ENCODE measurements at regions not wholly inside any gene's neighbourhood (a gene's known extent, or its start where the extent isn't known, plus 50 kb on each side); places are given as distances from the start of the nearest gene placed in this dataset.
A peak's percentile ranks its signal among the peaks of the same experiment; 100 is the strongest.

- H3K4me1 Mint-ChIP-seq: peaks cover 20% of the 10 kb centered on the region
- no peak overlapping the region for H3K27ac Mint-ChIP-seq
- DNase-seq: no peak
- H3K27me3 Mint-ChIP-seq: peaks cover 3% of the 10 kb centered on the region
- H3K4me3 Mint-ChIP-seq: no peak overlapping the region
- H3K9me3 Mint-ChIP-seq: no peaks in the 10 kb centered on the region
- no peaks in the 10 kb centered on the region for H3K36me3 Mint-ChIP-seq
These were observed 187.1 kb upstream of the LPP start for GRCh38 chr3:187966636-187967406.

GRCh38 chr3:187967993-187968392 lies 186.0 kb upstream of the LPP start:
- no peaks in the 10 kb centered on the region for H3K9me3 Mint-ChIP-seq
- peaks cover 20% of the 10 kb centered on the region for H3K4me1 Mint-ChIP-seq
- H3K4me3 Mint-ChIP-seq: no peak overlapping the region
- H3K36me3 Mint-ChIP-seq: no peaks in the 10 kb centered on the region
- DNase-seq: no peak
- peaks cover 3% of the 10 kb centered on the region for H3K27me3 Mint-ChIP-seq
- H3K27ac Mint-ChIP-seq: no peak overlapping the region

- Mint-ChIP-seq H3K27ac (no peak overlapping the region), H3K9me3 (no peaks in the 10 kb centered on the region), H3K36me3 (no peaks in the 10 kb centered on the region), H3K27me3 (peaks cover 3% of the 10 kb centered on the region), H3K4me3 (no peak overlapping the region), H3K4me1 (peaks cover 23% of the 10 kb centered on the region)
- no peak for DNase-seq
These were observed 184.9 kb upstream of the LPP start for GRCh38 chr3:187968883-187969580.

- Mint-ChIP-seq H3K27me3 (peaks cover 3% of the 10 kb centered on the region), H3K27ac (no peak overlapping the region), H3K4me1 (peaks cover 26% of the 10 kb centered on the region), H3K9me3 (no peaks in the 10 kb centered on the region), H3K36me3 (no peaks in the 10 kb centered on the region), H3K4me3 (no peak overlapping the region)
- DNase-seq: no peak
These were observed 184.4 kb upstream of the LPP start for GRCh38 chr3:187969581-187969950.

- Mint-ChIP-seq H3K27me3 (peaks cover 3% of the 10 kb centered on the region), H3K9me3 (no peaks in the 10 kb centered on the region), H3K36me3 (no peaks in the 10 kb centered on the region), H3K4me1 (peaks cover 26% of the 10 kb centered on the region), H3K27ac (no peak overlapping the region), H3K4me3 (no peak overlapping the region)
- DNase-seq: no peak
These were observed 183.9 kb upstream of the LPP start for GRCh38 chr3:187970106-187970505.

- Mint-ChIP-seq H3K27ac (no peak overlapping the region), H3K27me3 (peaks cover 2% of the 10 kb centered on the region), H3K9me3 (peaks cover 2% of the 10 kb centered on the region), H3K36me3 (peaks cover 3% of the 10 kb centered on the region), H3K4me3 (no peak overlapping the region), H3K4me1 (peaks cover 39% of the 10 kb centered on the region)
- no peak for DNase-seq
These were observed 182.3 kb upstream of the LPP start for GRCh38 chr3:187971629-187972028.

- Mint-ChIP-seq H3K4me3 (no peak overlapping the region), H3K9me3 (peaks cover 5% of the 10 kb centered on the region), H3K4me1 (peaks cover 41% of the 10 kb centered on the region), H3K36me3 (peaks cover 6% of the 10 kb centered on the region), H3K27ac (no peak overlapping the region), H3K27me3 (no peaks in the 10 kb centered on the region)
- no peak for DNase-seq
These were observed 181.5 kb upstream of the LPP start for GRCh38 chr3:187972454-187972853.

- H3K4me1 Mint-ChIP-seq: peaks cover 43% of the 10 kb centered on the region
- peak overlapping the region; percentile 77 for H3K27ac Mint-ChIP-seq
- H3K36me3 Mint-ChIP-seq: peaks cover 9% of the 10 kb centered on the region
- no peak for DNase-seq
- no peaks in the 10 kb centered on the region for H3K27me3 Mint-ChIP-seq
- H3K4me3 Mint-ChIP-seq: peak overlapping the region; percentile 63
- peaks cover 7% of the 10 kb centered on the region for H3K9me3 Mint-ChIP-seq
These were observed 179.7 kb upstream of the LPP start for GRCh38 chr3:187973977-187974870.

- peaks cover 7% of the 10 kb centered on the region for H3K9me3 Mint-ChIP-seq
- peak overlapping the region; percentile 63 for H3K4me3 Mint-ChIP-seq
- peak overlapping the region; percentile 77 for H3K27ac Mint-ChIP-seq
- DNase-seq: no peak
- peaks cover 48% of the 10 kb centered on the region for H3K4me1 Mint-ChIP-seq
- H3K36me3 Mint-ChIP-seq: peaks cover 9% of the 10 kb centered on the region
- H3K27me3 Mint-ChIP-seq: no peaks in the 10 kb centered on the region
These were observed 179.1 kb upstream of the LPP start for GRCh38 chr3:187974871-187975271.

GRCh38 chr3:187975561-187976364 lies 178.2 kb upstream of the LPP start:
- Mint-ChIP-seq H3K4me1 (peaks cover 57% of the 10 kb centered on the region), H3K4me3 (no peak overlapping the region), H3K27me3 (no peaks in the 10 kb centered on the region), H3K27ac (peak overlapping the region; percentile 77), H3K9me3 (peaks cover 7% of the 10 kb centered on the region), H3K36me3 (peaks cover 9% of the 10 kb centered on the region)
- no peak for DNase-seq

GRCh38 chr3:187976365-187976900 lies 177.5 kb upstream of the LPP start:
- H3K9me3 Mint-ChIP-seq: peaks cover 7% of the 10 kb centered on the region
- peak; percentile 31 for DNase-seq

GRCh38 chr3:187977659-187978058 lies 176.3 kb upstream of the LPP start:
- no peak overlapping the region for H3K4me3 Mint-ChIP-seq
- H3K27me3 Mint-ChIP-seq: no peaks in the 10 kb centered on the region
- no peak overlapping the region for H3K27ac Mint-ChIP-seq
- H3K36me3 Mint-ChIP-seq: peaks cover 9% of the 10 kb centered on the region
- peaks cover 7% of the 10 kb centered on the region for H3K9me3 Mint-ChIP-seq
- peaks cover 63% of the 10 kb centered on the region for H3K4me1 Mint-ChIP-seq
- DNase-seq: no peak

More at GRCh38 chr3:187976365-187976900, 177.5 kb upstream of the LPP start:
- Mint-ChIP-seq H3K27ac (peak overlapping the region; percentile 77), H3K4me1 (peaks cover 58% of the 10 kb centered on the region), H3K36me3 (peaks cover 9% of the 10 kb centered on the region), H3K4me3 (no peak overlapping the region), H3K27me3 (no peaks in the 10 kb centered on the region)

GRCh38 chr3:187978433-187979011 lies 175.4 kb upstream of the LPP start:
- Mint-ChIP-seq H3K4me1 (peaks cover 63% of the 10 kb centered on the region), H3K4me3 (no peak overlapping the region), H3K9me3 (peaks cover 7% of the 10 kb centered on the region), H3K27me3 (no peaks in the 10 kb centered on the region), H3K27ac (peak overlapping the region; percentile 11), H3K36me3 (peaks cover 9% of the 10 kb centered on the region)
- DNase-seq: no peak

GRCh38 chr3:187979564-187979963 lies 174.4 kb upstream of the LPP start:
- H3K27ac Mint-ChIP-seq: peak overlapping the region; percentile 55
- H3K9me3 Mint-ChIP-seq: peaks cover 7% of the 10 kb centered on the region
- H3K36me3 Mint-ChIP-seq: peaks cover 9% of the 10 kb centered on the region
- no peak overlapping the region for H3K4me3 Mint-ChIP-seq
- no peaks in the 10 kb centered on the region for H3K27me3 Mint-ChIP-seq
- H3K4me1 Mint-ChIP-seq: peaks cover 54% of the 10 kb centered on the region
- no peak for DNase-seq
